ENCODE measurements at regions not wholly inside any gene's neighbourhood (a gene's known extent, or its start where the extent isn't known, plus 50 kb on each side); places are given as distances from the start of the nearest gene placed in this dataset.

DNA sequence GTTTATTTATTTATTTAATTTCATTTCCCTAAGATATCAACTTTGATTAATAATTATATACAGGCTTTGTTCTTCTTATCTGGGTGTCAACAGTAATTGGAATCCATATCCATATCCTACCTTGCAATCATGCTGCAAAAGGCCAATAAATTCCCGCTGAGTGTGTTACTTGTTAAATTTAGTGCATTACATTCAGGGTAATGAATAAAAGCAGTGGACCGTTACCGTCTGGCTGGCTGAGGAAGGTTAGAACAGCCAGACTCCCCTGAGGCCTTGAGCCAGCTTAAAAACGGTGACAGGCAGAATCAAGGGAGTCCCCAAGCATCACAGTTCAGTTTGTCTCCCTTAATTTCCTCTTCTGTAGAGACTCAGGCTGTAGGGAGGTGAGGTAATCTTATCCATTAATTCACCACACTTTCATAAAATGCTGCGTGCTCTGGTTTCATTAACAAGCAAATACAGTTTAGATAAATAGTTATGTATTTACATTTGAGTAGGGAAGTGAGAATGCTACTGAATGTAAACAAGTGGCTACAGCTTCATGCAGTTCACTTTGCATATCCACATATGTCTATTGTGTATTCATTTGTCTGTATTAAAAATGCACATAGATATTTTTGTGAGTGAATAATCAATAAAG lies 888.2 kb upstream of the CXADR start:
- CTCF ChIA-PET = no interaction called here
- POLR2A ChIA-PET (ENCODE audit: low non-redundant PET) = no interaction called here
- intact Hi-C loops (cut with micrococcal nuclease; ENCODE audit: unreplicated experiment) = no loop called here
- H3K27ac ChIP-seq (ENCODE audit: low read depth, low read length, poor library complexity, severe bottlenecking) = no peak overlapping the region
- no peak for TF ChIP-seq EZH2 (IDR thresholded peaks at IDR 0.05; ENCODE audit: borderline replicate concordance, low read depth, low read length, poor library complexity, severe bottlenecking)
- TF ChIP-seq, protein P1, sequence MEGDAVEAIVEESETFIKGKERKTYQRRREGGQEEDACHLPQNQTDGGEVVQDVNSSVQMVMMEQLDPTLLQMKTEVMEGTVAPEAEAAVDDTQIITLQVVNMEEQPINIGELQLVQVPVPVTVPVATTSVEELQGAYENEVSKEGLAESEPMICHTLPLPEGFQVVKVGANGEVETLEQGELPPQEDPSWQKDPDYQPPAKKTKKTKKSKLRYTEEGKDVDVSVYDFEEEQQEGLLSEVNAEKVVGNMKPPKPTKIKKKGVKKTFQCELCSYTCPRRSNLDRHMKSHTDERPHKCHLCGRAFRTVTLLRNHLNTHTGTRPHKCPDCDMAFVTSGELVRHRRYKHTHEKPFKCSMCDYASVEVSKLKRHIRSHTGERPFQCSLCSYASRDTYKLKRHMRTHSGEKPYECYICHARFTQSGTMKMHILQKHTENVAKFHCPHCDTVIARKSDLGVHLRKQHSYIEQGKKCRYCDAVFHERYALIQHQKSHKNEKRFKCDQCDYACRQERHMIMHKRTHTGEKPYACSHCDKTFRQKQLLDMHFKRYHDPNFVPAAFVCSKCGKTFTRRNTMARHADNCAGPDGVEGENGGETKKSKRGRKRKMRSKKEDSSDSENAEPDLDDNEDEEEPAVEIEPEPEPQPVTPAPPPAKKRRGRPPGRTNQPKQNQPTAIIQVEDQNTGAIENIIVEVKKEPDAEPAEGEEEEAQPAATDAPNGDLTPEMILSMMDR (conservative IDR thresholded peaks at IDR 0.05; ENCODE audit: low read depth, low read length) = no peak
- no peak overlapping the region for H3K4me3 ChIP-seq (ENCODE audit: low read depth, low read length, poor library complexity, severe bottlenecking)
- H3K27me3 ChIP-seq (replicated peaks; ENCODE audit: insufficient read depth, low read depth, low read length, poor library complexity) = no peaks in the 10 kb centered on the region
- no peaks in the 10 kb centered on the region for H3K36me3 ChIP-seq (ENCODE audit: insufficient read depth, low read length, poor library complexity, severe bottlenecking)
- peaks cover 3% of the 10 kb centered on the region for H3K9me3 ChIP-seq (ENCODE audit: low read depth, low read length, poor library complexity, severe bottlenecking)
- peak; percentile 0 for DNase-seq (ENCODE audit: low spot score)
- no TSS peak for BruUV-seq (replicated peaks)
- no peaks in the 10 kb centered on the region for H3K4me1 ChIP-seq (ENCODE audit: insufficient read depth, low read length, poor library complexity, severe bottlenecking)

DNA sequence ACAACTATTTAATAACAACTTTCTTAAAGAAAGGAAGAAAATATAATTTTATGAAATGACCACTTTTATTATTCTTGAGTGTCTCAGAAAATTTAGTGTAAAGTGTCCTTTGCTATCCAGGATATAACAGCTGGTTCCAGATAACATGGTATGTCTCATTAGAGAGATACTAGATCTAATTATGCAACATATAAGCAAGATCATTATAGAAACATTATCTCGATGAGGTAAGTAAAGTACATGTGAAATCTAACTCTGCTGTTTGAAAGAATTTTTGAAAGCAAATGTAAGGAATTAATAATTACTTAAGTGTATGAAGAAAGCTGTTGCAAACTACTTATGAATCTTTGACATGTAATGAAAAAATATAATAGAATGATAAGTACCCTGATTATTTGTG lies 887.4 kb upstream of the CXADR start:
- CTCF ChIA-PET = no interaction called here
- TF ChIP-seq EZH2 (IDR thresholded peaks at IDR 0.05; ENCODE audit: borderline replicate concordance, low read depth, low read length, poor library complexity, severe bottlenecking) = no peak
- TF ChIP-seq, protein P1 (conservative IDR thresholded peaks at IDR 0.05; ENCODE audit: low read depth, low read length) = no peak
- no peaks in the 10 kb centered on the region for H3K27me3 ChIP-seq (replicated peaks; ENCODE audit: insufficient read depth, low read depth, low read length, poor library complexity)
- no peaks in the 10 kb centered on the region for H3K36me3 ChIP-seq (ENCODE audit: insufficient read depth, low read length, poor library complexity, severe bottlenecking)
- no TSS peak for BruUV-seq (replicated peaks)
- peaks cover 3% of the 10 kb centered on the region for H3K9me3 ChIP-seq (ENCODE audit: low read depth, low read length, poor library complexity, severe bottlenecking)
- H3K4me3 ChIP-seq (ENCODE audit: low read depth, low read length, poor library complexity, severe bottlenecking) = no peak overlapping the region
- no peak overlapping the region for H3K27ac ChIP-seq (ENCODE audit: low read depth, low read length, poor library complexity, severe bottlenecking)
- POLR2A ChIA-PET (ENCODE audit: low non-redundant PET) = no interaction called here
- no peak for DNase-seq (ENCODE audit: low spot score)
- H3K4me1 ChIP-seq (ENCODE audit: insufficient read depth, low read length, poor library complexity, severe bottlenecking) = no peaks in the 10 kb centered on the region
- intact Hi-C loops (cut with micrococcal nuclease; ENCODE audit: unreplicated experiment) = no loop called here

DNA sequence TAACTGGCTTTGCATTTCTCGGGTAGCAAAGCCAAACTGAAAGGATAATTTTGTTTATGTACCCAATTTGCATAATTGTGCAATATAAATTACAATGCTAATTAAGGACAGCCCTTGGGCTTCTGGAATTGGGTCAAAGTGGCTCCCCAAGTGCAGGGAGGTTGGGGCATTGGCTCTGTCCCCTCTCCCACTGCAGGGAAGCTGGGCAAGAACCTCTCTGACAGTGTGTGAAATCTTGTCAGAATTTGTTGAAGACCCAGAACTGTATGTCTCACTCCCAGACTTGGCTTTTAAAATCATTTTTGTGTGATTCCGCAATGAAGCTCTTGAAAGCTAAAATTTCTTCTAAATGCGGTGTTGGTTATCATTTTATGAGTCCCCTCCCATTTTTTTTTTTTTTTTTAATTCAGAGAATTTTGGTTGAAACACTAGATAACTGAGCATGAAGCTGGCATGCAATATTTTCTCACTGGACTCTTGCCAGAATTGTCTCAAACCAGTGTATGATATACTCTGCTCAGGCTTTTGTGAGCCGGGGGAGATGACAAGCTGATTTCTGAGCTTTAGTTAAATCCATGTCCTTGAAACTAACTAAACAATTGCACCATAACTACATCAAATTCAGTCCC lies 878.9 kb upstream of the CXADR start:
- Histone ChIP-seq H3K4me1 (ENCODE audit: insufficient read depth, low read length, poor library complexity, severe bottlenecking) (no peaks in the 10 kb centered on the region), H3K36me3 (ENCODE audit: insufficient read depth, low read length, poor library complexity, severe bottlenecking) (no peaks in the 10 kb centered on the region), H3K27ac (ENCODE audit: low read depth, low read length, poor library complexity, severe bottlenecking) (no peak overlapping the region), H3K27me3 (replicated peaks; ENCODE audit: insufficient read depth, low read depth, low read length, poor library complexity) (no peaks in the 10 kb centered on the region), H3K9me3 (ENCODE audit: low read depth, low read length, poor library complexity, severe bottlenecking) (peaks cover 3% of the 10 kb centered on the region), H3K4me3 (ENCODE audit: low read depth, low read length, poor library complexity, severe bottlenecking) (no peak overlapping the region)
- ChIA-PET CTCF (no interaction called here), POLR2A (ENCODE audit: low non-redundant PET) (interaction anchor here (0.5 to 0.6 kb wide), 2 partner anchors 35 to 95 kb away, joined by 3 to 4 read pairs; no protein-coding TSS in a partner anchor)
- intact Hi-C loops (cut with micrococcal nuclease; ENCODE audit: unreplicated experiment) = no loop called here
- TF ChIP-seq, protein P1 (conservative IDR thresholded peaks at IDR 0.05; ENCODE audit: low read depth, low read length) = no peak
- no peak for TF ChIP-seq EZH2 (IDR thresholded peaks at IDR 0.05; ENCODE audit: borderline replicate concordance, low read depth, low read length, poor library complexity, severe bottlenecking)
- no peak for DNase-seq (ENCODE audit: low spot score)
- BruUV-seq (replicated peaks) = no TSS peak

Measured in A673 (cell line).